OCI-LY1 (cell line): ENCODE measurements at regions not wholly inside any gene's neighbourhood (a gene's known extent, or its start where the extent isn't known, plus 50 kb on each side); places are given as distances from the start of the nearest gene placed in this dataset.

Experiments
- CTCF ChIP-seq: fragments of 200-600 bp; sonication (generic), shearing (Covaris generic); IDR thresholded peaks from 2 replicates; pipeline ENCODE4 v1.5.1; 2017; ENCODE audit warnings: mild to moderate bottlenecking, antibody characterized with exemption, low read length, moderate library complexity, mixed read lengths
- EZH2 ChIP-seq: fragments of 200-600 bp; sonication (generic), shearing (Covaris generic); IDR thresholded peaks from 2 replicates; pipeline ENCODE4 v1.8.0; 2017; ENCODE audit warnings: borderline replicate concordance, mixed run types, mild to moderate bottlenecking, antibody characterized with exemption, low read length, moderate library complexity, mixed read lengths

- no peak for TF ChIP-seq EZH2
- TF ChIP-seq CTCF, result no peak
These were observed 84.4 kb upstream of the MLIP start for GRCh38 chr6:54026652-54027400.
